MM.1S (cell line): ENCODE measurements at regions not wholly inside any gene's neighbourhood (a gene's known extent, or its start where the extent isn't known, plus 50 kb on each side); places are given as distances from the start of the nearest gene placed in this dataset.

ENCODE experiments used
- DNase-seq: peaks from one replicate; pipeline ENCODE4 v3.0.0-alpha.2; 2015
- H2AFZ ChIP-seq: fragments of 300-600 bp; sonication (generic); 2 replicates; pipeline ENCODE4 v1.6.0; 2016; ENCODE audit warnings: antibody characterized with exemption, low read length
- H3F3A ChIP-seq: fragments of 300-600 bp; sonication (generic); 2 replicates; pipeline ENCODE4 v1.6.1; 2016; ENCODE audit warnings: mild to moderate bottlenecking, antibody characterized with exemption, low read length, moderate library complexity, mixed read lengths; ENCODE audit not compliant: insufficient read depth
- H3K27ac ChIP-seq: fragments of 300-600 bp; sonication (generic); 2 replicates; pipeline ENCODE4 v1.5.1; 2016; ENCODE audit warnings: mild to moderate bottlenecking, low read length
- H3K27me3 ChIP-seq: fragments of 300-600 bp; sonication (generic); replicated peaks from 2 replicates; pipeline ENCODE4 v1.6.0; 2016; ENCODE audit warnings: low read length; ENCODE audit not compliant: insufficient read depth
- H3K36me3 ChIP-seq: fragments of 300-600 bp; sonication (generic); replicated peaks from 2 replicates; pipeline ENCODE4 v1.6.1; 2016; ENCODE audit warnings: mild to moderate bottlenecking, low read length, mixed read lengths; ENCODE audit not compliant: insufficient read depth
- H3K4me1 ChIP-seq: fragments of 300-600 bp; sonication (generic); 2 replicates; pipeline ENCODE4 v1.6.1; 2016; ENCODE audit warnings: low read length, mixed read lengths
- H3K4me2 ChIP-seq: fragments of 300-600 bp; sonication (generic); 2 replicates; pipeline ENCODE4 v1.6.0; 2016; ENCODE audit warnings: low read depth, low read length
- H3K4me3 ChIP-seq: fragments of 300-600 bp; sonication (generic); 2 replicates; pipeline ENCODE4 v1.5.1; 2016; ENCODE audit warnings: low read length, mixed read lengths
- H3K79me2 ChIP-seq: fragments of 300-600 bp; sonication (generic); 2 replicates; pipeline ENCODE4 v1.6.1; 2016; ENCODE audit warnings: mixed run types, low read length, mixed read lengths
- H3K9ac ChIP-seq: fragments of 300-600 bp; sonication (generic); 2 replicates; pipeline ENCODE4 v1.6.1; 2016; ENCODE audit warnings: low read length, mixed read lengths
- H3K9me2 ChIP-seq: fragments of 300-600 bp; sonication (generic); replicated peaks from 2 replicates; pipeline ENCODE4 v1.6.1; 2016; ENCODE audit warnings: mild to moderate bottlenecking, low read length, mixed read lengths; ENCODE audit not compliant: insufficient read depth
- H3K9me3 ChIP-seq: fragments of 300-600 bp; sonication (generic); replicated peaks from 2 replicates; pipeline ENCODE4 v1.6.1; 2016; ENCODE audit warnings: mild to moderate bottlenecking, low read length, mixed read lengths; ENCODE audit not compliant: insufficient read depth
- H4K20me1 ChIP-seq: fragments of 300-600 bp; sonication (generic); 2 replicates; pipeline ENCODE4 v1.6.1; 2016; ENCODE audit warnings: mild to moderate bottlenecking, low read length, moderate library complexity, mixed read lengths; ENCODE audit not compliant: insufficient read depth
- CTCF ChIP-seq: fragments of 300-600 bp; sonication (generic); IDR thresholded peaks from 2 replicates; pipeline ENCODE4 v1.5.1; 2016; ENCODE audit warnings: antibody characterized with exemption, low read length, mixed read lengths
- EZH2 ChIP-seq: fragments of 300-600 bp; sonication (generic); optimal IDR thresholded peaks from 2 replicates; pipeline ENCODE3; 2017; ENCODE audit warnings: low read depth, mild to moderate bottlenecking, antibody characterized with exemption, low read length, mixed read lengths
- EZH2phosphoT487 ChIP-seq: fragments of 300-600 bp; sonication (generic); IDR thresholded peaks from 2 replicates; pipeline ENCODE4 v1.6.1; 2018; ENCODE audit warnings: antibody characterized with exemption, low read length

- TF ChIP-seq EZH2 (no peak), CTCF (no peak), EZH2phosphoT487 (no peak)
- no peak overlapping the region for H3K27ac ChIP-seq
Observed at GRCh38 chr1:57889676-57890320, 465.9 kb upstream of the DAB1 start.

GRCh38 chr1:57887964-57888491 is 464.2 kb upstream of the DAB1 start:
- no peak overlapping the region for H3K4me2 ChIP-seq
- DNase-seq: no peak
- H3K4me3 ChIP-seq: no peak overlapping the region
- no peaks in the 10 kb centered on the region for H3K27me3 ChIP-seq
- no peaks in the 10 kb centered on the region for H3K79me2 ChIP-seq
- H3K27ac ChIP-seq: no peak overlapping the region
- no peaks in the 10 kb centered on the region for H3K4me1 ChIP-seq
- H4K20me1 ChIP-seq: no peaks in the 10 kb centered on the region
- H3K36me3 ChIP-seq: no peaks in the 10 kb centered on the region
- H3F3A ChIP-seq: no peaks in the 10 kb centered on the region
- H3K9me3 ChIP-seq: no peaks in the 10 kb centered on the region
- no peak for TF ChIP-seq EZH2
- TF ChIP-seq CTCF: no peak
- TF ChIP-seq EZH2phosphoT487: no peak
- no peak overlapping the region for H3K9ac ChIP-seq
- no peak overlapping the region for H2AFZ ChIP-seq
- H3K9me2 ChIP-seq: no peaks in the 10 kb centered on the region

More at GRCh38 chr1:57889676-57890320, 465.9 kb upstream of the DAB1 start:
- Histone ChIP-seq H3K36me3 (no peaks in the 10 kb centered on the region), H3K4me1 (no peaks in the 10 kb centered on the region), H3K27me3 (no peaks in the 10 kb centered on the region), H3K4me3 (no peak overlapping the region), H3K9ac (no peak overlapping the region), H3F3A (no peaks in the 10 kb centered on the region), H3K9me3 (no peaks in the 10 kb centered on the region), H3K4me2 (no peak overlapping the region), H4K20me1 (no peaks in the 10 kb centered on the region), H2AFZ (no peak overlapping the region), H3K79me2 (no peaks in the 10 kb centered on the region), H3K9me2 (no peaks in the 10 kb centered on the region)
- DNase-seq: no peak

GRCh38 chr1:57886376-57886775 is 462.5 kb upstream of the DAB1 start:
- H3K79me2 ChIP-seq: no peaks in the 10 kb centered on the region
- no peak overlapping the region for H2AFZ ChIP-seq
- H3K27me3 ChIP-seq: no peaks in the 10 kb centered on the region
- no peak overlapping the region for H3K4me2 ChIP-seq
- no peak overlapping the region for H3K27ac ChIP-seq
- no peak overlapping the region for H3K9ac ChIP-seq
- no peaks in the 10 kb centered on the region for H3K9me2 ChIP-seq
- no peak overlapping the region for H3K4me3 ChIP-seq
- no peaks in the 10 kb centered on the region for H3F3A ChIP-seq
- no peak for DNase-seq
- no peaks in the 10 kb centered on the region for H3K36me3 ChIP-seq
- no peaks in the 10 kb centered on the region for H4K20me1 ChIP-seq
- no peak for TF ChIP-seq EZH2phosphoT487
- no peak for TF ChIP-seq CTCF
- TF ChIP-seq EZH2: no peak
- no peaks in the 10 kb centered on the region for H3K4me1 ChIP-seq
- H3K9me3 ChIP-seq: no peaks in the 10 kb centered on the region
